GM19455 (cell line): ENCODE measurements at regions not wholly inside any gene's neighbourhood (a gene's known extent, or its start where the extent isn't known, plus 50 kb on each side); places are given as distances from the start of the nearest gene placed in this dataset.

Source experiments
- ATAC-seq: cut with Tn5 transposase; IDR thresholded peaks from one replicate; pipeline ENCODE4 v1.9.1; 2021; ENCODE audit not compliant: unreplicated experiment

- no peak for ATAC-seq
These were observed 50.6 kb upstream of the GATB start for GRCh38 chr4:151811403-151811802.
